ENCODE measurements at regions not wholly inside any gene's neighbourhood (a gene's known extent, or its start where the extent isn't known, plus 50 kb on each side); places are given as distances from the start of the nearest gene placed in this dataset.

GRCh38 chr10:23974746-23975272, 234.1 kb upstream of the KIAA1217 start:
- no peak for TF ChIP-seq EZH2 (IDR thresholded peaks at IDR 0.05; ENCODE audit: insufficient read depth, low read length)
- TF ChIP-seq CTCF (IDR thresholded peaks at IDR 0.05; ENCODE audit: insufficient read depth, low read depth, low read length), result no peak

Data from astrocyte (in vitro differentiated cells and primary cell).